SU-DHL-6 (cell line): ENCODE measurements at regions not wholly inside any gene's neighbourhood (a gene's known extent, or its start where the extent isn't known, plus 50 kb on each side); places are given as distances from the start of the nearest gene placed in this dataset.

Experiments used
- H2AFZ ChIP-seq: fragments of 200-600 bp; sonication (generic); 2 replicates; pipeline ENCODE4 v1.6.1; 2014; ENCODE audit warnings: low read depth, mild to moderate bottlenecking, moderate library complexity, mixed read lengths, antibody characterized with exemption, low read length; ENCODE audit not compliant: severe bottlenecking
- H3F3A ChIP-seq: fragments of 200-600 bp; shearing (Covaris generic); 2 replicates; pipeline ENCODE4 v1.6.0; 2016; ENCODE audit warnings: antibody characterized with exemption, mild to moderate bottlenecking; ENCODE audit not compliant: insufficient read depth
- H3K27ac ChIP-seq: fragments of 200-600 bp; sonication (generic); 2 replicates; pipeline ENCODE4 v1.5.1; 2016; ENCODE audit warnings: low read depth, mild to moderate bottlenecking, low read length, moderate library complexity, mixed read lengths
- H3K27me3 ChIP-seq: fragments of 200-600 bp; sonication (generic), shearing (Covaris generic); 2 replicates; pipeline ENCODE4 v1.6.0; 2014; ENCODE audit warnings: mild to moderate bottlenecking, low read length
- H3K36me3 ChIP-seq: fragments of 200-600 bp; sonication (generic); 2 replicates; pipeline ENCODE4 v1.6.1; 2014; ENCODE audit warnings: mild to moderate bottlenecking, low read length, mixed read lengths
- H3K4me2 ChIP-seq: fragments of 300-600, 200-600 bp; shearing (Covaris generic), sonication (generic); 2 replicates; pipeline ENCODE4 v1.6.0; 2014; ENCODE audit warnings: low read length, low read depth, mild to moderate bottlenecking; ENCODE audit not compliant: poor library complexity, severe bottlenecking
- H3K4me3 ChIP-seq: fragments of 200-600 bp; sonication (generic); 2 replicates; pipeline ENCODE4 v1.5.1; 2014; ENCODE audit warnings: antibody characterized with exemption, low read length, mild to moderate bottlenecking, mixed read lengths; ENCODE audit not compliant: insufficient read depth, poor library complexity, severe bottlenecking
- H3K79me2 ChIP-seq: fragments of 200-600 bp; sonication (generic); 2 replicates; pipeline ENCODE4 v1.6.1; 2014; ENCODE audit warnings: mild to moderate bottlenecking, low read length, moderate library complexity; ENCODE audit not compliant: insufficient read depth
- H3K9ac ChIP-seq: fragments of 200-600 bp; sonication (generic); 2 replicates; pipeline ENCODE4 v1.7.0; 2014; ENCODE audit warnings: mild to moderate bottlenecking, low read length
- H3K9me2 ChIP-seq: fragments of 200-600 bp; sonication (generic); replicated peaks from 2 replicates; pipeline ENCODE4 v1.6.1; 2014; ENCODE audit warnings: low read length; ENCODE audit not compliant: insufficient read depth
- H3K9me3 ChIP-seq: fragments of 200-600 bp; sonication (generic); 2 replicates; pipeline ENCODE4 v1.6.1; 2014; ENCODE audit warnings: low read length, mixed read lengths; ENCODE audit not compliant: insufficient read depth
- H4K20me1 ChIP-seq: fragments of 200-600 bp; sonication (generic); 2 replicates; pipeline ENCODE4 v1.6.1; 2014; ENCODE audit warnings: low read depth, mild to moderate bottlenecking, antibody characterized with exemption, low read length, moderate library complexity, mixed read lengths
- CTCF ChIP-seq: fragments of 200-600 bp; sonication (generic); IDR thresholded peaks from one replicate; pipeline ENCODE4 v1.5.1; 2017; ENCODE audit warnings: antibody characterized with exemption, mild to moderate bottlenecking, low read length, moderate library complexity; ENCODE audit not compliant: insufficient read depth, poor library complexity, severe bottlenecking
- EZH2phosphoT487 ChIP-seq: fragments of 200-600 bp; sonication (generic), shearing (Covaris generic); conservative IDR thresholded peaks from 2 replicates; pipeline ENCODE4 v1.6.1; 2018; ENCODE audit warnings: mild to moderate bottlenecking, antibody characterized with exemption, low read length, moderate library complexity, mixed read lengths

GRCh38 chr20:55782224-55782911, 223.0 kb downstream of the CBLN4 start:
- TF ChIP-seq EZH2phosphoT487 (no peak), CTCF (no peak)
- no peaks in the 10 kb centered on the region for H3K36me3 ChIP-seq
- H3K9ac ChIP-seq: no peak overlapping the region
- no peak overlapping the region for H2AFZ ChIP-seq
- H3K9me2 ChIP-seq: no peaks in the 10 kb centered on the region
- no peak overlapping the region for H3K4me2 ChIP-seq
- H3K27ac ChIP-seq: no peak overlapping the region
- H3K79me2 ChIP-seq: no peaks in the 10 kb centered on the region
- no peaks in the 10 kb centered on the region for H4K20me1 ChIP-seq
- no peaks in the 10 kb centered on the region for H3K27me3 ChIP-seq
- H3F3A ChIP-seq: no peaks in the 10 kb centered on the region
- no peaks in the 10 kb centered on the region for H3K9me3 ChIP-seq
- H3K4me3 ChIP-seq: no peak overlapping the region

DNA sequence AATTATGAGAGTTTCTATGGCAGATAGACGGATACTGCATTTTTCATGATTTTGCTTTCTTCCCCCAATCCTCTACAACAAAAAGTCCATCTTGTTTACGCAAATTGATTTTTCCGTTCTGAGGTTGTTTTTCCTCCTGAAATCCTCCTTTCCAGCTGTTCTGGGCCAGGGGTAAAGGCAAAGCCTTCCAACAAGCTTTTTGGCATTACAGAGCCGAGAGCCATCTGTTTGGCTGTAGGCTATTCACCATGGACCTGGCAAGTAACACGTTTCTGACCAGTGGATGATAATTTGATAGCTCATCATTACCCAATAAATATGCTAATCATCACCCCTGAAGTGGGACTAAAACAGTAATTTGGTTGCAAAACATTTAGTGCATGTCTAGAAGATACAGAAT, 226.5 kb downstream of the CBLN4 start:
- Histone ChIP-seq H3K4me2 (no peak overlapping the region), H3K27ac (no peak overlapping the region), H3K27me3 (no peaks in the 10 kb centered on the region), H3F3A (no peaks in the 10 kb centered on the region), H4K20me1 (no peaks in the 10 kb centered on the region), H2AFZ (no peak overlapping the region), H3K36me3 (no peaks in the 10 kb centered on the region), H3K9me3 (no peaks in the 10 kb centered on the region), H3K9me2 (no peaks in the 10 kb centered on the region), H3K79me2 (no peaks in the 10 kb centered on the region), H3K9ac (no peak overlapping the region), H3K4me3 (no peak overlapping the region)
- TF ChIP-seq EZH2phosphoT487: no peak

DNA sequence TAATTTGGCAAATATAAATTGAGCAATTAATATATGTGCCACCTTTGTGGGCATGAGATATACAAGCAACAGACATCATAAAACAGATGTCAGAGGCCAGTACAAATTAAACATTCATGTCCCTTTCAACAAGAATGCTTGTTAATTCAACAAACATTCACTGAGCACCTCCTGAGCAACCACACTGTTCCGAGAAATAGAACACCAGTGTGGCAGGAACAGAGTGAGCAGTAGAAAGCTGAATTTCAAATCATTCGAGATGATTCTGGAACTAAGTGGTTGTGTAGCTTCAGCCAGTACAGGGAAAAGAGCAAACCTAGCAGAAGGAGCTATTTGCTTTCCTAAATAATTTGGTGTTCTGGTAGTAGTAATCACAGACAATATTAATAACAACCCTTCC, 227.7 kb downstream of the CBLN4 start:
- H3F3A ChIP-seq: no peaks in the 10 kb centered on the region
- no peaks in the 10 kb centered on the region for H3K36me3 ChIP-seq
- no peak overlapping the region for H3K9ac ChIP-seq
- no peaks in the 10 kb centered on the region for H3K27me3 ChIP-seq
- no peaks in the 10 kb centered on the region for H3K79me2 ChIP-seq
- H3K4me2 ChIP-seq: no peak overlapping the region
- H3K4me3 ChIP-seq: no peak overlapping the region
- H4K20me1 ChIP-seq: no peaks in the 10 kb centered on the region
- H3K9me3 ChIP-seq: no peaks in the 10 kb centered on the region
- no peak overlapping the region for H3K27ac ChIP-seq
- TF ChIP-seq EZH2phosphoT487: no peak
- no peak for TF ChIP-seq CTCF
- no peaks in the 10 kb centered on the region for H3K9me2 ChIP-seq
- H2AFZ ChIP-seq: no peak overlapping the region

DNA sequence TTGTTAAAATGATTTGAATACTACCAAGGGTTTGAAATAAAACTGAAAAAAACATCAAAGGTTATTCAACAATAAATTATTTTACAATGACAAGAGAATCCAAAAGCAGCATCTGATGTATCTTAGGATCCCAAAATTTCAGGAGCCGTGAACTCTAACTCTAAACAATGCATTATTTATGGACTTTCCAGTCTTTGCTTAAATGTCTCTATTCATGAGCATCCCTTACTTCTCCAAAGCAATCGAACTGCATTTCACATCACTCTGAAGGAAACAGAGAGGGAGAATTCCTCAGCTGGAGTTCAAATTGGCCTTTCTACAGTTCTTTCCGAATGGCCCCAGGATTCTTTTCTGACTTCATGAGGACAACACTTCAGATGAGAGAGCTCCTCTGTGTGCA, 229.1 kb downstream of the CBLN4 start:
- TF ChIP-seq EZH2phosphoT487: no peak
- no peak for TF ChIP-seq CTCF
- no peaks in the 10 kb centered on the region for H3K27me3 ChIP-seq
- H3K9ac ChIP-seq: no peak overlapping the region
- no peaks in the 10 kb centered on the region for H4K20me1 ChIP-seq
- no peak overlapping the region for H3K4me3 ChIP-seq
- H3K36me3 ChIP-seq: no peaks in the 10 kb centered on the region
- H3K9me3 ChIP-seq: no peaks in the 10 kb centered on the region
- no peaks in the 10 kb centered on the region for H3K79me2 ChIP-seq
- H3F3A ChIP-seq: no peaks in the 10 kb centered on the region
- H3K4me2 ChIP-seq: no peak overlapping the region
- H3K9me2 ChIP-seq: no peaks in the 10 kb centered on the region
- H3K27ac ChIP-seq: no peak overlapping the region
- no peak overlapping the region for H2AFZ ChIP-seq
